ENCODE measurements at regions not wholly inside any gene's neighbourhood (a gene's known extent, or its start where the extent isn't known, plus 50 kb on each side); places are given as distances from the start of the nearest gene placed in this dataset.

- no peak for TF ChIP-seq ZBTB49 (tag by site-specific recombination; IDR thresholded peaks at IDR 0.05; ENCODE audit: low read depth)
- no peak for TF ChIP-seq ZNF600 (tag by site-specific recombination; IDR thresholded peaks at IDR 0.05)
- TF ChIP-seq ZNF404 (tag by site-specific recombination; IDR thresholded peaks at IDR 0.05) = no peak
These were observed 52.2 kb upstream of the TMC5 start (continued) for GRCh38 chr16:19365486-19365885.

GRCh38 chr16:19366391-19366790, 51.3 kb upstream of the TMC5 start:
- TF ChIP-seq ZNF221 (tag by site-specific recombination; IDR thresholded peaks at IDR 0.05; ENCODE audit: borderline replicate concordance) = no peak
- TF ChIP-seq ZNF416 (tag by site-specific recombination; IDR thresholded peaks at IDR 0.05) = no peak
- no peak for TF ChIP-seq PRDM4 (tag by site-specific recombination; IDR thresholded peaks at IDR 0.05)
- TF ChIP-seq ZNF747 (tag by site-specific recombination; IDR thresholded peaks at IDR 0.05) = no peak
- no peak for TF ChIP-seq FEZF1 (tag by site-specific recombination; IDR thresholded peaks at IDR 0.05)
- TF ChIP-seq ATF2 (tag by site-specific recombination; IDR thresholded peaks at IDR 0.05; ENCODE audit: low read depth) = no peak
- TF ChIP-seq AEBP2 (tag by site-specific recombination; IDR thresholded peaks at IDR 0.05; ENCODE audit: borderline replicate concordance) = no peak
- no peak for TF ChIP-seq ZNF16 (tag by site-specific recombination; IDR thresholded peaks at IDR 0.05; ENCODE audit: low read depth)
- TF ChIP-seq INSM2 (tag by site-specific recombination; IDR thresholded peaks at IDR 0.05) = no peak
- Histone ChIP-seq H3K9me3 (ENCODE audit: control insufficient read depth, insufficient read depth, low read depth, low read length) (no peaks in the 10 kb centered on the region), H3K4me1 (ENCODE audit: control insufficient read depth, insufficient read depth, low read length) (no peaks in the 10 kb centered on the region), H3K27ac (ENCODE audit: extremely low read depth, low read depth, low read length) (no peak overlapping the region), H3K4me3 (ENCODE audit: low read depth, low read length) (no peak overlapping the region), H3K36me3 (ENCODE audit: control insufficient read depth in 2 of 2, insufficient read depth in 1 of 2, low read length in 2 of 2) (no peaks in the 10 kb centered on the region)
- POLR2A ChIA-PET = no interaction called here
- CTCF ChIA-PET = interaction anchor here (0.9 kb wide), 1 partner anchor 280 kb away, joined by 3 read pairs; no protein-coding TSS in a partner anchor

GRCh38 chr16:19367335-19367734, 50.3 kb upstream of the TMC5 start:
- Histone ChIP-seq H3K4me3 (ENCODE audit: low read depth, low read length) (no peak overlapping the region), H3K9me3 (ENCODE audit: control insufficient read depth, insufficient read depth, low read depth, low read length) (no peaks in the 10 kb centered on the region), H3K4me1 (ENCODE audit: control insufficient read depth, insufficient read depth, low read length) (no peaks in the 10 kb centered on the region), H3K36me3 (ENCODE audit: control insufficient read depth in 2 of 2, insufficient read depth in 1 of 2, low read length in 2 of 2) (no peaks in the 10 kb centered on the region), H3K27ac (ENCODE audit: extremely low read depth, low read depth, low read length) (no peak overlapping the region)
- TF ChIP-seq ZNF155 (tag by site-specific recombination; IDR thresholded peaks at IDR 0.05) (no peak), KLF16 (tag by site-specific recombination; IDR thresholded peaks at IDR 0.05) (no peak), SP3 (tag by site-specific recombination; IDR thresholded peaks at IDR 0.05) (no peak), SCRT2 (tag by site-specific recombination; IDR thresholded peaks at IDR 0.05) (no peak), ZNF610 (tag by site-specific recombination; IDR thresholded peaks at IDR 0.05; ENCODE audit: borderline replicate concordance) (no peak), TCF7L2 (IDR thresholded peaks at IDR 0.05; ENCODE audit: borderline replicate concordance, low read depth, low read length) (no peak)
- ChIA-PET CTCF (interaction anchor here (0.9 kb wide), 1 partner anchor 281 kb away, joined by 3 read pairs; no protein-coding TSS in a partner anchor), POLR2A (no interaction called here)

Data from HEK293 (cell line).